Neural cell (in vitro differentiated cells): ENCODE measurements at regions not wholly inside any gene's neighbourhood (a gene's known extent, or its start where the extent isn't known, plus 50 kb on each side); places are given as distances from the start of the nearest gene placed in this dataset.

Experiments
- EP300 ChIP-seq: fragments of 450-650 bp; conservative IDR thresholded peaks from 2 replicates; pipeline ENCODE4 v1.6.1; 2014; ENCODE audit warnings: antibody characterized with exemption, mild to moderate bottlenecking, moderate library complexity; ENCODE audit not compliant: poor library complexity, severe bottlenecking
- EZH2 ChIP-seq: fragments of 200-600, 300-800 bp; shearing (Covaris generic), sonication (generic); IDR thresholded peaks from 2 replicates; pipeline ENCODE4 v1.6.1; 2014; ENCODE audit warnings: antibody characterized with exemption, low read length, borderline replicate concordance, mild to moderate bottlenecking; ENCODE audit not compliant: insufficient read depth, poor library complexity, severe bottlenecking
- POLR2AphosphoS5 ChIP-seq: IDR thresholded peaks from 2 replicates; pipeline ENCODE4 v1.6.1; 2012
- TAF1 ChIP-seq: IDR thresholded peaks from 2 replicates; pipeline ENCODE4 v1.6.1; 2012; ENCODE audit warnings: low read depth
- TF ChIP-seq, protein P1 (sequence below): fragments of 450-650 bp; IDR thresholded peaks from 2 replicates; pipeline ENCODE4 v1.5.1; 2014; ENCODE audit warnings: antibody characterized with exemption, mild to moderate bottlenecking, moderate library complexity; ENCODE audit not compliant: poor library complexity, severe bottlenecking
- TF ChIP-seq, protein P2 (sequence below): IDR thresholded peaks from 2 replicates; pipeline ENCODE4 v1.6.1; 2012; ENCODE audit warnings: borderline replicate concordance

DNA sequence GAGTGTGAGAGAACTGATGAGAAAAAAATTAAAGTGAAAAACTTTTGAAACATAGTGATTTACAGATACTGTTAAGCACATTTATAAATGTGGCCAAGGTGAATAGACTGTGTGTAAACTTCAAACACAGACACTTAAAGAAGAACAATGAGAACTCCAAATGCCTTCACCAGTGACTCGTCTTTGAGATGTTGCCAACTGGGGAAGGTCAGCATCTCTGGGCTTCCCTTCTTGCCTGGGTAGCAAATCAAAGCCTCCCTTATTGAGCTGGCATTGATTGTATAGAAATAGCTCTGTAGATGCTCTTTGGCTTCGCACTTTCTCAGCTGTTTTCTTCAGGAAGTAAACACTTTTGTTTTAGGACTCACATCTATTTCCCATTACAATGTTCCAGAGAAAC is 177.3 kb upstream of the SGCG start:
- no peak for TF ChIP-seq POLR2AphosphoS5
- TF ChIP-seq, protein P1, sequence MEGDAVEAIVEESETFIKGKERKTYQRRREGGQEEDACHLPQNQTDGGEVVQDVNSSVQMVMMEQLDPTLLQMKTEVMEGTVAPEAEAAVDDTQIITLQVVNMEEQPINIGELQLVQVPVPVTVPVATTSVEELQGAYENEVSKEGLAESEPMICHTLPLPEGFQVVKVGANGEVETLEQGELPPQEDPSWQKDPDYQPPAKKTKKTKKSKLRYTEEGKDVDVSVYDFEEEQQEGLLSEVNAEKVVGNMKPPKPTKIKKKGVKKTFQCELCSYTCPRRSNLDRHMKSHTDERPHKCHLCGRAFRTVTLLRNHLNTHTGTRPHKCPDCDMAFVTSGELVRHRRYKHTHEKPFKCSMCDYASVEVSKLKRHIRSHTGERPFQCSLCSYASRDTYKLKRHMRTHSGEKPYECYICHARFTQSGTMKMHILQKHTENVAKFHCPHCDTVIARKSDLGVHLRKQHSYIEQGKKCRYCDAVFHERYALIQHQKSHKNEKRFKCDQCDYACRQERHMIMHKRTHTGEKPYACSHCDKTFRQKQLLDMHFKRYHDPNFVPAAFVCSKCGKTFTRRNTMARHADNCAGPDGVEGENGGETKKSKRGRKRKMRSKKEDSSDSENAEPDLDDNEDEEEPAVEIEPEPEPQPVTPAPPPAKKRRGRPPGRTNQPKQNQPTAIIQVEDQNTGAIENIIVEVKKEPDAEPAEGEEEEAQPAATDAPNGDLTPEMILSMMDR = no peak
- no peak for TF ChIP-seq EZH2
- no peak for TF ChIP-seq EP300
- TF ChIP-seq, protein P2, sequence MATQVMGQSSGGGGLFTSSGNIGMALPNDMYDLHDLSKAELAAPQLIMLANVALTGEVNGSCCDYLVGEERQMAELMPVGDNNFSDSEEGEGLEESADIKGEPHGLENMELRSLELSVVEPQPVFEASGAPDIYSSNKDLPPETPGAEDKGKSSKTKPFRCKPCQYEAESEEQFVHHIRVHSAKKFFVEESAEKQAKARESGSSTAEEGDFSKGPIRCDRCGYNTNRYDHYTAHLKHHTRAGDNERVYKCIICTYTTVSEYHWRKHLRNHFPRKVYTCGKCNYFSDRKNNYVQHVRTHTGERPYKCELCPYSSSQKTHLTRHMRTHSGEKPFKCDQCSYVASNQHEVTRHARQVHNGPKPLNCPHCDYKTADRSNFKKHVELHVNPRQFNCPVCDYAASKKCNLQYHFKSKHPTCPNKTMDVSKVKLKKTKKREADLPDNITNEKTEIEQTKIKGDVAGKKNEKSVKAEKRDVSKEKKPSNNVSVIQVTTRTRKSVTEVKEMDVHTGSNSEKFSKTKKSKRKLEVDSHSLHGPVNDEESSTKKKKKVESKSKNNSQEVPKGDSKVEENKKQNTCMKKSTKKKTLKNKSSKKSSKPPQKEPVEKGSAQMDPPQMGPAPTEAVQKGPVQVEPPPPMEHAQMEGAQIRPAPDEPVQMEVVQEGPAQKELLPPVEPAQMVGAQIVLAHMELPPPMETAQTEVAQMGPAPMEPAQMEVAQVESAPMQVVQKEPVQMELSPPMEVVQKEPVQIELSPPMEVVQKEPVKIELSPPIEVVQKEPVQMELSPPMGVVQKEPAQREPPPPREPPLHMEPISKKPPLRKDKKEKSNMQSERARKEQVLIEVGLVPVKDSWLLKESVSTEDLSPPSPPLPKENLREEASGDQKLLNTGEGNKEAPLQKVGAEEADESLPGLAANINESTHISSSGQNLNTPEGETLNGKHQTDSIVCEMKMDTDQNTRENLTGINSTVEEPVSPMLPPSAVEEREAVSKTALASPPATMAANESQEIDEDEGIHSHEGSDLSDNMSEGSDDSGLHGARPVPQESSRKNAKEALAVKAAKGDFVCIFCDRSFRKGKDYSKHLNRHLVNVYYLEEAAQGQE = no peak
- TF ChIP-seq TAF1 = no peak
